Hematopoietic multipotent progenitor cell treated with erythropoietin and hydrocortisone succinate and interleukin-3 and kit ligand, for 15 days (in vitro differentiated cells): ENCODE measurements at regions not wholly inside any gene's neighbourhood (a gene's known extent, or its start where the extent isn't known, plus 50 kb on each side); places are given as distances from the start of the nearest gene placed in this dataset.

Source experiments
- DNase-seq: peaks from one replicate; pipeline ENCODE4 v3.0.0-alpha.2; 2015; ENCODE audit warnings: low spot score

DNA sequence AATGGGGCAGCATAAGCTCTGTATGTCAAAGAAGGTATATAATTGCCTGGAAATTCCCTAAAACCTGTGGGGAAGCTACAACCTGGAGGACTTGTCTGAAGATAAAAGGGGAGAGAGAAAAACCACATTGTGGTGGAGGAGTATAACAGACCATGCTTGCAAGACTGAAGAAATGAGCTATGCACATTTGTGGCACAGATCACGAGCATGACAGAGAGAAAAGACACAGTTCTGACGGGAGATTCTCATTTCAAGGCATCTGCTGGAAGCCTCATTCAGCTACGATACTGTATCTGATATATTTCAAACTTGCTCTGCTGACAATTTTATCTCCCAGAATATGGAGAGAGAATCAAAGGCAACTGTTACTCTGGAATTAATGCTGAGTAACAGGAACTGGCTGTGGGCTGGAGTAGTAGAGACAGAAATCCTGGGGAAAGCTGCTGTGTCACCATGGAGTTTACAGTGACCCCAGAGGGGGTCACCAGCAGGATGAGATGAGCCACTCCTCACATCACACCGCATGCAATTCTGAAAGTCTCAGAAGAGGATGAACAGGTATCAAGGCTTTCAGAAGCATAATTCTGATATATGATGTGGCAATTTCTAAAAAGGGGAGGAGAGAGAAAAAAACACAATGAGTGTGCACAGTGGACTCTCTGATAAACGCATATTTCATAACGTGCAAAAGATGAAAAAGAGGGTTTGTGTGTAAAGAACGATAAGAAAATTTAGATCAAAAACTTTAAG is 528.8 kb downstream of the IRX1 start:
- DNase-seq, result no peak

DNA sequence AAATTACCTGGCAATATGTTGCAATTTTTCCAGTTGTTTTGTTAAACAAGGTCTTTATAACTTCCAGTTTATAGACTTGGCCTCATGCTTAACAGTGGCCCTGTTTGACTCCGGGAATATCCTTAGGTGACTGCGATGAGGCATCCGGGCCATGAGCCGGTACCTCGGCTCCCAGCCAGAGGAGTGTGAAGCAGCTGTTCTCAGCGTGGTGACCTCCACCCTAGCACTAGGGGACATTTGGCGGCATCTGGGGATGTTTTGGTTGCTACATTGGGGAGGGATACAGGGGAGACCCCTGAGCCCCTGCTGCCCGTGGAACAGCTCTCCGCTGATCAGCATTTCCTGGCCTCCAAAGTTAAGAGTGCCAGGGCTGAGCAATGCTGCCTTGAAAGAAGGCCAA is 533.4 kb downstream of the IRX1 start:
- no peak for DNase-seq

DNA sequence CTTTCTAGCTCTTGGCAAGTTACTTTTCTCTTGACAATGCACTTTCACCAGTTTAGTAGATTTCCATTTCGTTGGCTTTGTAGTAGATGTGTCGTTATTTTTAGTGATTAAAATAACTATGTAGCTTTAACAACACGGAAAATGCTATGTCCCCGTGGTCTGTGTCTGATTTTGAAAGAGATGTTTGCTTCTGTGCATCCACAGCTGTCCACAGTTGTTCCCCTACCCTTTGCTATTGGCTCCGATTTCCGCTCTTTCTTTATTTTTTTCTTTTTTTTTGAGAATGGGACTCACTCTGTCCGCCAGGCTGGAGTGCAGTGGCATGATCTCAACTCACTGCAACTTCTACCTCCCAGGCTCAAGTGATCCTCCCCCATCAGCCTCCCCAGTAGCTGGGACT is 533.9 kb downstream of the IRX1 start:
- no peak for DNase-seq

DNA sequence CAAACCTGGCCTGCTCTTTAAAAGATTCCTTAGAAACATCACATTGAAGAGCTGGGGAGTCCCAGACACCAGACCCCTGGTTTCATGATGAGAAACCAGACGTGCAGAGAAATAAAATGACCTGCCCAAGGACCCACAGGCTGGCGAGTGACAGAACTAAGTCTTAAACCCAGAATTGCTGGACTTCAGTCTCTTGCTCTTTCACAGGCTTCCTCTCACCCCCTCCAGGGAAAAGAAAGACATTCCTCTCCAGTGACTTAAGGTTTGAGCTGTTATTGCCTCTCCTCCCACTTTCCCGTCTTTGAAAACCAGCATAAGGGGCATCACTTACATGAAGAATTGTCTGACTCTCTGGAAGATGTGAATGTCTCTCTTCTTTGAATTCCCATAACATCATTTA is 535.2 kb downstream of the IRX1 start:
- no peak for DNase-seq

DNA sequence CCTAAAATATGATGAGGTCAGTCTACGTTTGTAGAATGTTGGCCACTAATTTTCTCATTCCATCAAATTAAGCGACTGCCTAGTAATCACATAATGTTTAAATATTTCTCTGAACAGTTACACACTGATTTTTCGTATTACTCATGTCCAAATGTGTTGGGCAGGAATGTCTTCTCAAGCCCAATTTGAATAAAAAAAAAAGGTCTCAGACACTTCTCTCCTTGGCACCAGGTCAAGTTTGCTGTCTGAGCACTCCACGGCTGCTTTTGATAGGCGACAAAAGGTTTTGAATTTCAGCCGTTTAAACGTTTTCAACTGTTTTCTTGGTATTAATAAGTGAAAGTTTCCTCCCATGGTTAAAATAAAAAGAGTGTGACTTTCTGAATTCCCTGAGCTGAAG is 542.1 kb downstream of the IRX1 start:
- DNase-seq, result no peak

DNA sequence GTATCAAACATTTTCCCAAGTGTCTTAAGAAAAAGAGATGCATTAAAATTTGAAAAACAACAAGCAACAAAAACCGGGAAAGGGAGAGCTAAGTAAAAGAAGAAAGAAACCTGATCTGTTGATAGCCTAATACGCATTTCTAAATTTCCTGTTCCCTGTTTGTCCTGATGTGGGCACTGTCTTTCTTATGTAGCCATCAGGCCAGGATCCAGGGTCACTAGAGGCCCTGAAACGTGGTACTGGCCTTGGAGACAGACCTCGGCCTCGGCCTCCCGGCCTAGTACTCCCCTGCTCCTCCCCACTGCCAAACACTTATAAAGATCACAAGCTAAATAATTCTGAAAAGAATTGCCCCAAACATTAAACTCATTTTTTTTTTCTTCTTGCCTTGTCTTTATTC is 547.2 kb downstream of the IRX1 start:
- no peak for DNase-seq

DNA sequence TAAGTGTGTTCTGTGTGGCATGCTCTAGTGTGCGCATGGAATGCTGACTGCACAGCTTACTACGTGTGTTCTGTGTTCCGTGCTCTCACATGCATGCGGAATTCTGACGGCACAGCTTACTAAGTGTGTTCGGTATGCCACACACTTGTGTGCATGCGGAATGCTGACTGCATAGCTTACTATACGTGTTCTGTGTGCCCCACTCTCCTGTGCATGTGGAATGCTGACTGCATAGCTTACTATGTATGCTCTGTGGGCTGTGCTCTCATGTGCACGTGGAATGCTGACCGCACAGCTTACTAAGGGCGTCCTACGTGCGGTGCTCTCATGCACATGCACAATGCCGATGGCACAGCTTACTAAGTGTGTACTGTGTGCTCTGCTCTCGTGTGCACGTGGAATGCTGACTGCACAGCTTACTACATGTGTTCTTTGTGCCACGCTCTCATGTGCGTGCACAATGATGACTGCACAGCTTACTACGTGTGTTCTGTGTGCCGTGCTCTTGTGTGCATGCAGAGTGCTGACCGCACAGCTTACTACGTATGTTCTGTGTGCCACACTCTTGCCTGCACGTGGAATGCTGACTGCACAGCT is 548.9 kb downstream of the IRX1 start:
- no peak for DNase-seq

DNA sequence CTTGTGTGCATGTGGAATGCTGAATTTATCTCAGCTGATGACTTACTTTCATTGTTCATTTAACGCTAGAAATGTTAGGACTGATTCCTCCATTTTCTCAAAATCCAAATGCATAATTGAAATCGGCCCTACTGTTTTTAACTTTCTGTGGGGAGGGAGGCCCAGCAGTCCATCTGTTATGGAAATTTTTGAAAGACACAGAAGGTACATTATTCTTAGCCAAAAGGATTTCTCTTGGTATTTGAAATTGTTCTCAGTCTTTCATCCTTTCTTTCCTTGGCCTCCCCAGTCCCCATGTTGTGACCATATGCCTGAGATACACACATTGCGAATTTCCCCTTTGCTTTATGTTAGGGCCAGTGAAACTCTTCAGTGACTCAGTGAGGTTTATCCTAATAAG is 549.9 kb downstream of the IRX1 start:
- DNase-seq, result no peak

DNA sequence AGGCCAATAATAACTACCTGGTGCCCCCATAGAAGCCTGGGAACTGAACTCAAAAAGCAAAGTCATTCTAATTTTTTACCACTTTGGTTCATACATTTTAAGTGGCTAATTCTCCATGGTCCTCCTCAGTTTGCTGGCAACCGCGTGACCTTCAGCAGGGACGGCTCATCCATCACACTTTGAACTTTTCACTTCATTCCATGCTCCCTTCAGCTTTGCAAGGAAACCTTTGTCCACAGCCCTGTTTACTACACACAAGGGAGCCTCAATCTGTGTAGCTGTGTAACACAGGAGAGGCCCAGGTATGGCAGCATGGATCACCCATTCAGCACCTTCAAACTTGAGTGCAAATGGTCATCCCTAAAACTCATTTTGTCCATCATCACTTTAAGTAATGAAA is 552.4 kb downstream of the IRX1 start:
- no peak for DNase-seq

DNA sequence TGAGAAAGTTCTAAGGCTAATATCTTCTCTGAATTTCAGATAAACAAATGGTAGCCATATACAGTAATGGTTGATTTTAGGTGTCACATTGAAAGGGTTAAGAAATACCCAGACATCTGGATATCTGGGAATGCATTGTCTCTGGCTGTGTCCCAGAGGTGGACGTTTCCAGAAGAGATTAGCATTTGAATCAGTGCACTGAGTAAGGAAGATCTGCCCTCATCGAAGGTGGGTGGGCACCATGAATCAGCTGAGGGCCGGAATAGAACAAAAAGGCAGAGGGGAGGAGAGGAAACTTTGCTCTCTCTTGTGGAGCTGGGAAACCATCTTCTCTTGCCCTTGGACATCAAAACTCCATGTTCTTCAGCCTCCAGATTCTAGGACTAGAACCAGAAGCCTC is 554.4 kb downstream of the IRX1 start:
- no peak for DNase-seq

DNA sequence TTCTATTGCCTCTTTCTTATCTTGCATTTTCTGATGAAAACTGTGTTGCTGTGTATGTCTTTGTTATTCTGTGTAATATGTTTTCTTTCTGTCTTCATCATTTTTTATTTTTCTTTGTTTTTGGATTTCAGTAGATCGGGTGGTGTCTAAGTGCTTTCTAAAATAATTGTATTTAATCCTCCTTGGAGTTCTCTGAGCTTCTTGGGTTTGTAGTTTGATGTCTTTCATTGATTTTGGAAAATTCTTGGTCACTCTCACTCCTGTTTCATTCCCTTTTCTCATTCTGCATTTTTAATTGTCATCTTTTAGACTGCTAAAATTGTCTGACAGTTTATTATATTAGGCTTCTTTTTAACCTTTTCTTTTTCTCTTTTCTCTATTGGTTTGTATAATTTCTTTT is 560.5 kb downstream of the IRX1 start:
- no peak for DNase-seq

DNA sequence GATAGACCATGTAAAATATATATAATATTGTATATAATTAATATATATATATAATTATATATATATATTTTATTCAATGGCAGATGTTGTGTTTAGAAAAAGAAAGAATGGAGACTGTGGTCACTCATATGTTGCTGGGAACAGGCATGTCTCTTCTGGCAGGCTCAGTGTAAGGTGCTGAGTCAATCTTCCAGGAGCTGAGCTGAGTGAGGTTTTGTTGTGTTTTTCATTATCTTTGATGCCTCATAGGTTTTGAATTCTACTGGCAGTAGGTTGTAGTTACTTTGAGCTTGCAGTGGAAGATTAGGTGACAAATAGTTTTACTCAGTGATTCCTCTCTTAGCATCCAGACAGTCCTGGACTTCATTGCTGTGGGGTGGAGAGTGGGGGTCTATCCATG is 561.3 kb downstream of the IRX1 start:
- no peak for DNase-seq

DNA sequence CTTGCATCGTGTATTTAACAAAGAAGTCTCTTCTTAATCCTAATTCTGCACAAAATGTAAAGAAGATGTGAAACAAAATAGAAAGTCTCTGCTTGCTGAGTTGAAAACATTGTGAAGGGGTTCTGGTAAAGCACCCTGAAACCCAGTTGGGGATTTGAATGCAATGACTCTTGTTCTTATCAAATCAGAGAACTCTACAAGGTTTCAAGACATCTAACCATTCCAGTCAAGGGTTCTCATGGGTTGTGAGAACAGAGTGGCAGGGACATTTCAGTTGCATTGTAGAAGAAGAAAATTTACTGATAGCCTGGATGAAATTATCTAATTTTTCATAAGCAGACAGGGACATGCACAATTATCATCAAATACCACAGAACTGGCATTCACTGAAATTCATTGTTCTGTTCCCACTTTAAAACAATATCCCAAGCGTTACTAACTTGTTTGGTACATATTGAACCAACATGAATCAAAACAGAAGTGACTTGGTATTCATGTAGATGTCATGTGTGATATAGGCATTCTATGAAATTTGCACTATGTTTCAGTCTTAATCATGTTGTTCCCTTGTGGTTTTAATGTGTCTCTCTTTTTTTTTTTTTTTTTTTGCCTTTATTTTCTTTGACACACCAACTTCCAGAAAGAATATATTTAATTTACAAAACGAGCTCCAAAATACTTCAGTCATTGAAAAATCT is 563.3 kb downstream of the IRX1 start:
- no peak for DNase-seq

DNA sequence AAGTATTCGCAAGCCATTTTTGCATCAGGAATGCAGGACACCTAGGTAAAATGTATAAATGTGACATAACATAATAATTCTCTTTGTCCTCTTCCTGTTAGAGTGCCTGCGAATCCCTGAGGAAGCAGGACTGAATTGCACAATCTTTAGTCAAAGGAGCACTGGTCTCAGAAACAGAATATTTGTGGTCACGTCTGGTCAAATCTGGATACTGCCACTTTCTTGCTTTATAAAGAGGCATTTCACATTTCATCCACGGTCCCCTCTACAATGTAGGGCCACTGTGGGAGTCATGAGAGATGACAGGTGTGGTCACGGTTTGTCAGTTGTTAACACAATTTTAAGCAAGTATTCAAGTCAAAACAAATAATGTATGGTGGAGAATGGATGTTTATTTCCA is 564.0 kb downstream of the IRX1 start:
- no peak for DNase-seq

DNA sequence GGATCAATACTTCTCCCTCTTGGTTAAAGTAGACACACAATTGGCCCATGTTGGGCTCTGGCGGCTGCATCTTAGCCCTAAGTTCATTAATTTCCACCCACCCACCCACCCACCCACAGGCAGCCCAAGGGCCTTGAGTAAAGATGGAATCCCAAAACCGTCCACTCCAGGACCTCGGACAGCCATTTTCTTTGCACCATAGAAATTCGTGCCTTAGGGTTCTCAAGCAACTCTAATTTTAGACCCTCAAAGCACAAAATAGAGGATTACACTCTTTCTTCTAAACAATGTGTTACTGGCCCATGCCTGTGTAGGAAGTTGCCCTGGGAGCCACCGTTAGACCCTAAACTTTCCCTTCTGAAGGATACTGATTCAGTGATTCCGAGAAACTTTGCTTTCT is 568.5 kb downstream of the IRX1 start:
- DNase-seq, result no peak

DNA sequence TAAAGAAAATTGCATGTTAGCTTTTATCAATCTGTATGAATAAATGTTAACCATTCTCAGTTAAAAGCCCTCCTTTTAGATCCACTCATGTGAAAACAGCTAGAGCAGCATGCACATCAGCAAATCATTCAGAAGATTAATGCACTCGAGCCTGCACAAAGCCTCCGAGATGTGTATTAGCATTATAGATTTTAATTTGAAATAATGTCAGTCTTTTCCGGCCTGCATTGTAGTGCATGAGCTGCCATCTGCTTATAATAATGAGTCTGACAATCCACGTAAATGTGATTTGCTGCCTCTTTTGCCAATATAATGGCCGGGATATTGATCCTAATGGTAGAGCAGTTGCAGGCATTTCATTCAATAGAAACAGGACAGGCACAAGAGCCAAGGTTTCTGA is 585.1 kb downstream of the IRX1 start:
- no peak for DNase-seq

DNA sequence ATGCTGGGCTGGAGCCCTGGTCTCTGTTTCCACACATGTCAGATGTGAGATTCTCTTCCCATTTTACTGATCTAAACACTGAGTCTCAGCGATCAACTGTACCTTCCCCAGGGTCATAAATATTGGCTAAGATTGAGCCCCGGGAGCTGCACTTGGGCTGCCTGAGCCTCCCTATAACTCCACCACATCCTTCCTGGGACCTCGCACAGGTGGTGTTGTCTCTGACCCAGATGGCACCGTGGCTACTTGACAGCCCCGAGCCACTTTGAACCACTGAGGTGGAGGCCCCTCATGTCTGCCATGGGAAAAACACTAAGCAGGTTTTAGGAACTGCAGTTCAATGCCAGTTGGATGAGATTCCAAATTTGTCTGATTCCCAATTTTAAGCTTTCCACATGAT is 586.5 kb downstream of the IRX1 start:
- no peak for DNase-seq

DNA sequence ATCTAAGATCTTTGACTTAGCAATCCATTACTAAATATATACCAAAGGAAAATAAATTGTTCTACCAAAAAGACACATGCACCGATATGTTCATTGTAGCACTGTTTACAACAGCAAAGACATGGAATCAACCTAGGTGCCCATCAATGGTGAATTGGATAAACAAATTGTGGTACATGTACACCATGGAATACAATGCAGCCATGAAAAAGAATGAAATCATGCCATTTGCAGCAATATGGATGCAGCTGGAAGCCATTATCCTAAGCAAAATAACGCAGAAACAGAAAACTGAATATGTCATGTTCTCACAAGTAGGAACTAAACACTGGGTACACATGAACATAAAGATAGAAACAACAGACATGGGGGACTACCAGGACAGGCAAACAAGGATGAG is 589.5 kb downstream of the IRX1 start:
- DNase-seq, result no peak

DNA sequence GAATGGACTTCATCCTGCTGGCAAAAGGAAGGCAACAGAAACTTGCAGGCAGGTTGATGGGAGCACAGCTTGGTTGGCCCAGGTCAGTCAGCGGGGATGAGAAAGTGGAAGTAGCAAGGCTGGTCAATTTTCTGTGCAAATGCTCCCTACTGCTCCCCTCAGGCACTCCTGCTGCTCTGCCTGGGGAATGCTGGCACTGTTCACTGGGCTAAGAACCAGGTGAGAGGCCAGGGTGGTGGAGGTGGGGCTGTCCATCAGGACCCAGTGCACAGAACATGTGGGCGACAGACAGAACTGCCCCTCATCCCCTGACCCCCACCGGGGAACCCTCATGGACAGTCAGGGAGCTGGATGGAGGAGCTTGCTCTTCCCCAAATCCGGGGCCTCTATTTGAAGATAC is 593.1 kb downstream of the IRX1 start:
- no peak for DNase-seq

DNA sequence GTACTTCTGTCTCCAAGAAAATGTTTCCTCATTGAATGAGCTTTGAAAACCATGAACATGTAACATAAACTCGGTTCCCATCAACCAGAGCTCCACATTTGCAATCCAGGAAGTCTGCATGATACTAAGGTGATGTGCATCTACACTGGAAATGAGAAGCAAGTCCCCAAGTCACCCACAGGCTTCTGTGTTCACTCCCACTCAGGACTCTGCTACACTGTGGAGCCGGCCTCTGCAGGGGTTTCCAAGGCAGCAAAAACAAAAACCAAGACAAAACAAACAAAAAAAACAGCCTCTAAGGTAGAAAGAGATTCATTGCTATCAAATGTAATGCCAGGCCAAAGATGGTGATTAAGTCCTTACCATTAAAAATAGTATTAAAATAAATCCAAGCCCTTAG is 593.7 kb downstream of the IRX1 start:
- DNase-seq, result no peak

DNA sequence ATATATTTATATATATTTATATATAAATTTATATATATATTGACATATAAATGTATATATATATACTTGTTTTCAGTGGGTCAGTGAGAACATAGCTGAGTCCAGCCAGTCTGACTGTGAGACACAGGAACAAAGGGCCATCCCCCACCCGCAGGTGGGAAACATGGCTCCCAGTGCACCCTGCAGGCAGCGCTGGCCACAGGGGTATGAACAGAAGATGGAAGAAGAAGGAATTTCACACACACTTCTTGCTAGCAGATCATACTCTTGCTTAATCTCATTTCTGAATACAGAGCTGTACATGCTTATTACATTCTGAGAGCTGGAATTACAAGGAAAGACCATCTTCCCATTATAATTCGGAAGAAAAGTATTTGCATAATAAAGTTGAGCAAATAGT is 595.4 kb downstream of the IRX1 start:
- DNase-seq, result no peak

DNA sequence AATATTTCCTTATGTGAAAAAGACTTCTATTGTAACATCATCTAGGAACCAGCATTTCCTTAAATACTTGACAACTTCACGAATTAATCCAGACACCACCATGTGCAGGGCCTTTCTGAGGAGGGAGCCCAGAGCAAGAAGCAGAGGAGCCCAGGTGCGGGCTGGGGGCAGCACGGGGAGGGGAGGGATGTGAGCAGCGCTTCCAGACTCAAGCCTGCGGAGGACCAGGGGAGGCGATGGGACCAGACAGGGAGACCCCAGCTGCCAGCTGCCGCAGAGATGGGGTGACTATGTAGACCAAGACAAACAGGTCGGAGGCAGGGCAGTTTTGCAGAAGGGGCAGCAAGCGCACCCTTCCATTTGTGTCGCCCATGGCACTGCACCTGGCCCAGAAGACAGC is 596.1 kb downstream of the IRX1 start:
- DNase-seq, result no peak

DNA sequence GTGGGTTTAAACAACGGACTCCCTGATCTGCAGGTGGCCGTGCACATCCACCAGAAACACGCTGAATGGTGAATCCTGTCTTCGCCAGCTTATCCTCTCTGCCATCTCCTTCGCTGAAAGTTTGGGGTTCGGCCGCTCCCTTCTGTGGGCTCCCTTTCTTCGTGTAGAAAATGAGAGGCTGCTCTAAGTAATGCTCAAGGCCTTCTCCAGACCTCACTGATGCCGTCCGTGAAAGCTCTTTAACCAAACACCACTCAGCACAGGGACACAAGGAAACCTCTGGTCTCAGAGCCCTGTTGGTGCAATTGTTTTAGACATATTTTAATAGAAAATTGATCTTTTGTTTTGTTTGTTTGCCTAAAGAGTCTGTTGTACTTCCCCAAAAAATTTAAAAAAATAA is 596.5 kb downstream of the IRX1 start:
- DNase-seq, result no peak

DNA sequence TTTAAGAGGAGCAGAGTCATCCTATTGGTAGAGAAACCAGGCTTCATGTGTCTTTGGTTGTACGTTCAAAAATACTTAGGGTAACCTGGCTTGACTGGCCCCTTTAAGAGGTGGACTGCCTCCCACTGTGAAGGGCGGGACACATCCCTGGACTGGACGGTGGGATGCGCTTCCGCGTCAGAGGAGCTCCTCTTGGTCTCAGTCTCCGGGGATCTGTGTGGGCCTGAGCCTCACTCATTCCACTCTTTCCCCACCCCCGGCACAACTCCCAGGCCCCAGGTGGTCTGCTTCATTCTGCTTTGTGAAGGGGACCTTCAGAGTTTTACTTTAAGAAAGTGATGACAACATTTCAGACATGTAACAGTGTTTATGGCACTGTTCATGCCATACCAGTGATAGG is 601.1 kb downstream of the IRX1 start:
- DNase-seq, result no peak
